Natural killer cell (primary cell): ENCODE measurements at regions not wholly inside any gene's neighbourhood (a gene's known extent, or its start where the extent isn't known, plus 50 kb on each side); places are given as distances from the start of the nearest gene placed in this dataset.
"Not testable (repeated sequence)": the region's sequence is repeated elsewhere in the genome, so short reads cannot be mapped to it uniquely, and the experiment has no call there.

Source experiments
- ATAC-seq, 3 donors: fragments of 150-1000 bp in 2 of 3; fragments of 200-7000 bp in 1 of 3; cut with Tn5 transposase; 1 replicate in 1 of 3; 2 replicates in 2 of 3; pipeline ENCODE4 v1.10.0; 2021; ENCODE audit warnings: mild to moderate bottlenecking in 2 of 3, moderate library complexity in 2 of 3
- DNase-seq, 2 donors: peaks; one replicate each; pipeline versions ENCODE4 v3.0.0 to v3.0.0-alpha.2; 2013 to 2021; ENCODE audit warnings: mixed read lengths in 1 of 2
- H3K27ac ChIP-seq: one replicate; pipeline ENCODE4 v1.5.1; 2013; ENCODE audit warnings: mild to moderate bottlenecking, low read length
- H3K27me3 ChIP-seq: one replicate; pipeline ENCODE4 v1.6.1; 2013; ENCODE audit warnings: low read length; ENCODE audit not compliant: control insufficient read depth, insufficient read depth
- H3K36me3 ChIP-seq: one replicate; pipeline ENCODE4 v1.6.1; 2013; ENCODE audit warnings: low read length; ENCODE audit not compliant: control insufficient read depth, insufficient read depth
- H3K4me1 ChIP-seq: one replicate; pipeline ENCODE4 v1.6.1; 2013; ENCODE audit warnings: low read length; ENCODE audit not compliant: control insufficient read depth, insufficient read depth
- H3K4me3 ChIP-seq: one replicate; pipeline ENCODE4 v1.5.1; 2013; ENCODE audit warnings: low read length
- H3K9me3 ChIP-seq: one replicate; pipeline ENCODE4 v1.6.1; 2013; ENCODE audit warnings: low read length; ENCODE audit not compliant: control insufficient read depth, insufficient read depth
- H3K27ac Mint-ChIP-seq, 2 donors: one replicate each; pipeline ENCODE4 v1.8.0; 2022; ENCODE audit warnings: mild to moderate bottlenecking in 2 of 2, mixed read lengths in 2 of 2, moderate library complexity in 1 of 2
- H3K27me3 Mint-ChIP-seq, 2 donors: one replicate each; pipeline ENCODE4 v1.8.0; 2022; ENCODE audit warnings: low read depth in 2 of 2, mixed read lengths in 2 of 2
- H3K36me3 Mint-ChIP-seq: one replicate; pipeline ENCODE4 v1.8.0; 2022; ENCODE audit warnings: mixed read lengths
- H3K4me1 Mint-ChIP-seq, 2 donors: one replicate each; pipeline ENCODE4 v1.8.0; 2022; ENCODE audit warnings: mixed read lengths in 2 of 2
- H3K4me3 Mint-ChIP-seq: one replicate; pipeline ENCODE4 v1.8.0; 2022; ENCODE audit warnings: mild to moderate bottlenecking, moderate library complexity, mixed read lengths
- H3K9me3 Mint-ChIP-seq, 2 donors: one replicate each; pipeline ENCODE4 v1.8.0; 2022; ENCODE audit warnings: mixed read lengths in 2 of 2
- WGBS: methylation state at CpG from one replicate; pipeline ENCODE4 v1.1.7; 2013; ENCODE audit warnings: missing lambda C conversion rate; ENCODE audit not compliant: insufficient coverage; 5-methylcytosine and 5-hydroxymethylcytosine counted together
- intact Hi-C: fragments of 100-400 bp; cut with micrococcal nuclease; formaldehyde crosslinking; loops from one replicate; pipeline ENCODE4 v1.14.2; 2022
- TF ChIP-seq, protein P1 (sequence below): fragments of 200-600 bp; IDR thresholded peaks from one replicate; pipeline ENCODE4 v1.8.0; 2022; ENCODE audit warnings: antibody characterized with exemption

DNA sequence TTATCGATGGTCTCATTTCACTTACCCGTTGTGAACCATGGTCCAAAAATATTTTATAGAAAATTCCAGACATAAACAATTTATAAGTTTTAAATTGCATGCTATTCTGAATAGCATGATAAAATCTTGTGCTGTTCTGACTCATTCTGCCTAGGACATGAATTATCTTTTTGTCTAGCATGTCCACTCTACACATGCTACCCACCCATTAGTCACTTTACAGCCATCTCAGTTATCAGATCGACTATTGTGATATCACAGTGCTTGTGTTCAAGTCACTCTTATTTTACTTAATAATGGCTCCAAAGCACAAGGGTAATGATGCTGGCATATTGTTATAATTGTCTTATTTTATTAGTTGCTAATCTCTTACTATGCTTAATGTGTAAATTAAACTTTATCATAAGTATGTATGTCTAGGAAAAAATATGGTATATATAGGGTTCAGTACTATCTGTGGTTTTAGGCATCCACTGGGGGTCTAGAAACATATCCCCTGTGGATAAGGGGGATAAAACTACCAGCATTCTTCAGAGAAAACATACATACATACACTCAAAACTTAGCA is 252.0 kb upstream of the HTR1E start:
- TF ChIP-seq, protein P1, sequence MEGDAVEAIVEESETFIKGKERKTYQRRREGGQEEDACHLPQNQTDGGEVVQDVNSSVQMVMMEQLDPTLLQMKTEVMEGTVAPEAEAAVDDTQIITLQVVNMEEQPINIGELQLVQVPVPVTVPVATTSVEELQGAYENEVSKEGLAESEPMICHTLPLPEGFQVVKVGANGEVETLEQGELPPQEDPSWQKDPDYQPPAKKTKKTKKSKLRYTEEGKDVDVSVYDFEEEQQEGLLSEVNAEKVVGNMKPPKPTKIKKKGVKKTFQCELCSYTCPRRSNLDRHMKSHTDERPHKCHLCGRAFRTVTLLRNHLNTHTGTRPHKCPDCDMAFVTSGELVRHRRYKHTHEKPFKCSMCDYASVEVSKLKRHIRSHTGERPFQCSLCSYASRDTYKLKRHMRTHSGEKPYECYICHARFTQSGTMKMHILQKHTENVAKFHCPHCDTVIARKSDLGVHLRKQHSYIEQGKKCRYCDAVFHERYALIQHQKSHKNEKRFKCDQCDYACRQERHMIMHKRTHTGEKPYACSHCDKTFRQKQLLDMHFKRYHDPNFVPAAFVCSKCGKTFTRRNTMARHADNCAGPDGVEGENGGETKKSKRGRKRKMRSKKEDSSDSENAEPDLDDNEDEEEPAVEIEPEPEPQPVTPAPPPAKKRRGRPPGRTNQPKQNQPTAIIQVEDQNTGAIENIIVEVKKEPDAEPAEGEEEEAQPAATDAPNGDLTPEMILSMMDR: no peak
- Histone ChIP-seq H3K4me1 (no peaks in the 10 kb centered on the region), H3K27me3 (no peaks in the 10 kb centered on the region), H3K9me3 (peaks cover 13% of the 10 kb centered on the region), H3K27ac (no peak overlapping the region), H3K36me3 (no peaks in the 10 kb centered on the region), H3K4me3 (no peak overlapping the region)
- Mint-ChIP-seq H3K27me3 (no peaks in the 10 kb centered on the region), H3K4me1 (no peaks in the 10 kb centered on the region), H3K4me3 (no peak overlapping the region), H3K9me3 (peaks cover 8 to 20% of the 10 kb centered on the region in 2 donors), H3K36me3 (peaks cover 9% of the 10 kb centered on the region), H3K27ac (no peak overlapping the region)
- ATAC-seq: no peak
- 81% methylated on average over 2 of the region's 3 CpGs for WGBS
- DNase-seq: no peak
- intact Hi-C loops: no loop called here

DNA sequence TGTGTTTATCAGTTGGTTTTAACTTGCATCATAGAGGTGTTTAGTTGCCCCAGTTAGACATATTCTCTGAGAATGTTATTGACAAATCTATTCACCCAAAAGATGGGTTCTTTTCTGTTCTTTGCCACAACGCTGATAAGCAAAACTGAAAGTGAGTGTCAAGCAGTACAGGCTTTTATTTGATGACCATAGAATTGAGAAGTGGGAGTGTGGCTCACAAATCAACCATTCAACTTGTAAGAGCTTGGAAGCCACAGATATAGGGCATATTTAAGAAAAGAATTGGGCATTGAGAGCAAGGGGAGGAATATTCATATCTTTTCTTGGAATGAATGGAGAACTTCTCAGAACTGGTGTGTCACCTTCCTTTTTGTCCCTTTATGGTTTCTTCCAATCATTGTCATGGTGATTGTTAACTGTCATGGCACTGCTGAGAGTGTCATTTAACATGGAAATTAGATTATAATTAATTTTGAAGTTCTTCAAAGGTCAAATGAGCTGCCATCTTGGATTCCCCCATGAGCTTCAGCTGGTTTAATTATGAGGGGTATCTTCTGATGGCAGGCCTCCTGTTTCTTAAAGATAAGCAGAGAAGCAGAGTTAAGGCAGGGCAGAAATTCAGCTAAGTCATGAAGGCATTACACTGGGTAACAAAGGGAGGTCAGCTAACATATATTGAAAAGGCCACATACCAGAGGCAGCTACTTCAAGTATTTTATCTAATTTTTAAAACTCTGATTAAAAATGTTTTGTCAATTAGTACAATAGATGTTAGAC is 254.0 kb upstream of the HTR1E start:
- peaks cover 9% of the 10 kb centered on the region for H3K36me3 Mint-ChIP-seq
- H3K4me1 ChIP-seq: no peaks in the 10 kb centered on the region
- H3K4me3 ChIP-seq: no peak overlapping the region
- no peak overlapping the region for H3K27ac Mint-ChIP-seq
- no peak for ATAC-seq
- peaks cover 10 to 19% of the 10 kb centered on the region in 2 donors for H3K9me3 Mint-ChIP-seq
- TF ChIP-seq, protein P1: no peak
- no peaks in the 10 kb centered on the region for H3K4me1 Mint-ChIP-seq
- intact Hi-C loops: no loop called here
- WGBS: 56% methylated on average over 1 of the region's 1 CpG
- H3K9me3 ChIP-seq: peaks cover 13% of the 10 kb centered on the region
- H3K36me3 ChIP-seq: no peaks in the 10 kb centered on the region
- no peak for DNase-seq
- no peak overlapping the region for H3K27ac ChIP-seq
- no peak overlapping the region for H3K4me3 Mint-ChIP-seq
- no peaks in the 10 kb centered on the region for H3K27me3 ChIP-seq
- H3K27me3 Mint-ChIP-seq: no peaks in the 10 kb centered on the region

DNA sequence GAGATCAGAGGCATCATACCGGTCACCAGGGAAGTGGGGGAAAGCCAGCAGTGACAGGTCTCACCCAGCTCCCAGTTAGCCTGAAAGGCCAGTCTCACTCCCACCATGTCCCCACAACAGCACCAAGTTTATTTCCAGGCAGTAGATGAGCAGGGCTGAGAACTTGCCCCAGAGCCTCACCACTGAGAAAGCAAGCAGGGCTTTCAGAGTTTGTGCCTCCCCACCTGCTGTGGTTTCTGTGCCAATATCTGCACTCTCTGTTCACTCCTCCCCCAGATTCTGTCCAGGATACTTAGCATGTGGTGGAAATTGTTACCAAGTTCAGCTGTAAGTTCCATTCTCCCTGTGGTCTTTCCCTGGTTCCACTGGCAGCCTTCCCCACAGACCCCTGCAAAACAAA is 255.0 kb upstream of the HTR1E start:
- ATAC-seq: no peak
- TF ChIP-seq, protein P1: no peak
- no peaks in the 10 kb centered on the region for H3K36me3 ChIP-seq
- no peaks in the 10 kb centered on the region for H3K27me3 ChIP-seq
- peaks cover 13% of the 10 kb centered on the region for H3K9me3 ChIP-seq
- intact Hi-C loops: no loop called here
- WGBS: 93% methylated on average over 1 of the region's 1 CpG
- H3K4me3 ChIP-seq: no peak overlapping the region
- H3K4me1 Mint-ChIP-seq: no peaks in the 10 kb centered on the region
- H3K4me1 ChIP-seq: no peaks in the 10 kb centered on the region
- peaks cover 9% of the 10 kb centered on the region for H3K36me3 Mint-ChIP-seq
- no peak overlapping the region for H3K27ac ChIP-seq
- H3K27ac Mint-ChIP-seq: no peak overlapping the region
- H3K27me3 Mint-ChIP-seq: no peaks in the 10 kb centered on the region
- peaks cover 10 to 13% of the 10 kb centered on the region in 2 donors for H3K9me3 Mint-ChIP-seq
- DNase-seq: no peak
- no peak overlapping the region for H3K4me3 Mint-ChIP-seq

DNA sequence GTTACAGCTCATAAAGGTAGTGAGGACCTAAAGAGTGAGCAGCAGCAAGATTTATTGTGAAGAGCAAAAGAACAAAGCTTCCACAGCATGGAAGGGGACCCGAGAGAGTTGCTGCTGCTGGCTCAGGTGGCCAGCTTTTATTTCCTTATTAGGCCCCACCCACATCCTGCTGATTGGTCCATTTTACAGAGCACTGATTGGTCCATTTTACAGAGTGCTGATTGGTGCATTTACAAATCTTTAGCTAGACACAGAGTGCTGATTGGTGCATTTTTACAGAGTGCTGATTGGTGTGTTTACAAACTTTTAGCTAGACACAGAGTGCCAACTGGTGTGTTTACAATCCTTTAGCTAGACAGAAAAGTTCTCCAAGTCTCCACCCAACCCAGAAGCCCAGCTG is 256.2 kb upstream of the HTR1E start:
- H3K9me3 ChIP-seq: peaks cover 13% of the 10 kb centered on the region
- H3K4me3 ChIP-seq, H3K27ac Mint-ChIP-seq, H3K27me3 ChIP-seq, DNase-seq, H3K36me3 Mint-ChIP-seq, H3K4me1 Mint-ChIP-seq, intact Hi-C loops, H3K4me3 Mint-ChIP-seq, H3K4me1 ChIP-seq, ATAC-seq, H3K27ac ChIP-seq, H3K36me3 ChIP-seq, H3K27me3 Mint-ChIP-seq: not testable (repeated sequence)
- 78% methylated on average over 1 of the region's 1 CpG for WGBS
- H3K9me3 Mint-ChIP-seq: peaks cover 10 to 14% of the 10 kb centered on the region in 2 donors

DNA sequence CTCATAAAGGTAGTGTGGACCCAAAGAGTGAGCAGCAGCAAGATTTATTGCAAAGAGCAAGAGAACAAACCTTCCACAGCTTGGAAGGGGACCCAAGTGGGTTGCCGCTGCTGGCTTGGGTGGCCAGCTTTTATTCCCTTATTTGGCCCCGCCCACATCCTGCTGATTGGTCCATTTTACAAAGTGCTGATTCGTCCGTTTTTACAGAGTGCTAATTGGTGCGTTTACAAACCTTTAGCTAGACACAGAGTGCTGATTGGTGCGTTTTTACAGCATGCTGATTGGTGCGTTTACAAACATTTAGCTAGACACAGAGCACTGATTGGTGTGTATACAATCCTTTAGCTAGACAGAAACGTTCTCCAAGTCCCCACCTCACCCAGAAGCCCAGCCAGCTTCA is 265.2 kb upstream of the HTR1E start:
- WGBS: 77% methylated on average over 8 of the region's 8 CpGs
- intact Hi-C loops: not testable (repeated sequence)

More for the DNA sequence above, 265.2 kb upstream of the HTR1E start:
- ATAC-seq, H3K36me3 ChIP-seq, H3K27me3 ChIP-seq, H3K27ac ChIP-seq, H3K9me3 ChIP-seq, H3K27me3 Mint-ChIP-seq, H3K4me3 ChIP-seq, H3K4me1 ChIP-seq, H3K4me3 Mint-ChIP-seq, H3K36me3 Mint-ChIP-seq, H3K27ac Mint-ChIP-seq, DNase-seq, H3K4me1 Mint-ChIP-seq: not testable (repeated sequence)
- peaks cover 12 to 20% of the 10 kb centered on the region in 2 donors for H3K9me3 Mint-ChIP-seq
